ENCODE measurements at regions not wholly inside any gene's neighbourhood (a gene's known extent, or its start where the extent isn't known, plus 50 kb on each side); places are given as distances from the start of the nearest gene placed in this dataset.
"Not testable (repeated sequence)": the region's sequence is repeated elsewhere in the genome, so short reads cannot be mapped to it uniquely, and the experiment has no call there.

DNA sequence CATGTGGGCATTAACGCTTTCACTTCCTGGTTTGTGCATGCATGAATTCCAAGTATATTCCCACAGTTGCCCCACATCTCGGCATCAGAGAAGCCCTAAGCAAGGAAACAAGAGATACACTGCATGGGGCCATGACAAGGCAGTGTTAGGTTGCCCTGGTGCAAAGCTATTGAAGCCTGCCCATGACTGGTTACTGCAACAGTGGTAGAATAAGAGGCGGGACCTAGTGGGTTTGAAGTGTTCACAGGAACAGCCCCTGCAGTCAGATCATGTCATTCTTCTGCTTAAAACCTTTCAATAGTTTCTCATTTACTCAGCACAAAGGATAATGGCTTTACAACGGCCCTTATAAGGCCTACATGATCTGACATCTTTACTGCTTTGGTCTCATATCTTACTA is 80.9 kb upstream of the TOPAZ1 start:
- DNase-seq, result no peak

DNA sequence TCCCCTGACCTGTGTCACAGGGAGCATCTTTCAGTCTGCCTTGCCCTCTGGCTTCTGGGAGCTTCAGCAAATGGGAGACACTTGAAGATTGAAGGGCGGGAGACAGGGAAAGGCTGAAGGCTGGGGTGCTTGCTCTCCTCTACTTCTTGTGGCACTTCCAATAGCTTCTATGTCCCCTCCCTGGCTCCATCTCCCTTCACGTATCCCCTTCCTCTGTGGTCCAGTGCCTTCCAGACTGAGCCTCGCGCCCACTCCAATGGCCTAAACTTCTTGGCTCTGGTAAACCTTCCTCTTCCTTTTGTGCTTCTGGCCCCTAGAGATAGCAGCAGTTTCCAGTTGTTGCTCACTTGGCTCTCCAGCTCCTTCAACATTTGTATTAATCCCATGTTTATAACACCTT is 69.8 kb upstream of the TOPAZ1 start:
- no peak for DNase-seq

DNA sequence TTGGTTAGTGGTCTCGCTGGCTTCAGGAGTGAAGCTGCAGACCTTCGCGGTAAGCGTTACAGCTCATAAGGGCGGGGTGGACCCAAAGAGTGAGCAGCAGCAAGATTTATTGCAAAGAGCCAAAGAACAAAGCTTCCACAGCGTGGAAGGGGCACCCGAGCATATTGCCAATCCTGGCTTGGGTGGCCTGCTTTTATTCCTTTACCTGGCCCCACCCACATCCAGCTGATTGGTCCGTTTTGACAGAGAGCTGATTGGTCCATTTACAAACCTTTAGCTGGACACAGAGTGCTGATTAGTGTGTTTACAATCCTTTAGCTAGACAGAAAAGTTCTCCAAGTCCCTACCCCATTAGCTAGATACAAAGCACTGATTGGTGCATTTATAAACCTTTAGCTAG is 69.0 kb upstream of the TOPAZ1 start:
- DNase-seq, result not testable (repeated sequence)

DNA sequence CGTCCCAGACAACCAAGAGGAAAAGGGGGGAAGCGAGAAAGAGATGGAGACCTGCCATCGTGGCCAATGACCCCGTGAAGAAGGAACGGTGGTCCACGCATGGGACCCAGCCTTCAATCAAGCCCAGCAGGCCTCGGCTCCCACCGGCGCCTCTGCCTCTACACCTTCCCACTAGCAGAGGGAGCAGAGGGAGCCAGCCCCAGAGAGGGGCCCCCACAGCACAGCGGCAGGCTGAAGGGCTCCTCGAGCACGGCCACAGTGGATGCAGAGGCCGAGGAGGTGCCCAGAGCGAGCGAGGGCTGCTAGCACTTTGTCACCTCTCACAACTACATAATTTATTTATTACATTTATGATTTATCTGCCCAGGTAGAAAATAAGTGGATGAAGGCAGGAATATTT is 68.4 kb upstream of the TOPAZ1 start:
- DNase-seq, result no peak

DNA sequence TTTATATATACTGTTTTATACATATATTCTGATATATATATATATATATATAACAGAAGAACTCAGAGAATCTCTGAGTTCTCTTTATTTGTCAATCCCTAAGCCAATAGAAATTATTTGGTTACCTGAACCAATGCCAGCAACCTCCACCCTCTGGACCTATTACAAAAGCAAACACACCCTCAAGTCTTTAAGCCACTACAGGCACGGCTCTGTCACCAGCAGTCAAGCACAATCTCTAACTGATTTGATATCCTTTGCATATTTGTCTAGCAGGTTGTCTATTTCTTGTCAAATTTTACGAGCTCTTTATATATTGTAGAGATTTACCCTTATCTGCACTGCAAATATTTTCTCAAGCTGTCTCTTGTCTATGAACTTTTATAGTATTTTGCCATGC is 66.6 kb upstream of the TOPAZ1 start:
- no peak for DNase-seq

DNA sequence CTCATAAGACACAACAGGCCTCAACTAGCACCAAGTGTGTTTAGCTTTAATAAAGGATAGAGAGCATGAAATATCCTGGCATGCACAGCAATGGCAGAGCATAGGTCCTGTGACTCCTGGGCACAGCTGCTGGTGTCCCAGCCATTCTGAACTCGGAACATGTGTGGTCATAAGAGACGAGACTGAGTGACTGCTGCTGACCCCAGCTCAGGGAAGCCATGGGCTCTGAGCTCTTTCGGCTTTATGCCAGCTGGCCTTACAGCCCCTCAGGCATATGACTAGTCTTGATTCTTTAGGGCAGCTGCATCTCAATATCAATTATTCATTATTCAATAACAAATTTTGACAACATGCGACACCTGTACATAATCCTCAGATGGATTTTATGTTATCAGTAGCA is 62.4 kb upstream of the TOPAZ1 start:
- no peak for DNase-seq

DNA sequence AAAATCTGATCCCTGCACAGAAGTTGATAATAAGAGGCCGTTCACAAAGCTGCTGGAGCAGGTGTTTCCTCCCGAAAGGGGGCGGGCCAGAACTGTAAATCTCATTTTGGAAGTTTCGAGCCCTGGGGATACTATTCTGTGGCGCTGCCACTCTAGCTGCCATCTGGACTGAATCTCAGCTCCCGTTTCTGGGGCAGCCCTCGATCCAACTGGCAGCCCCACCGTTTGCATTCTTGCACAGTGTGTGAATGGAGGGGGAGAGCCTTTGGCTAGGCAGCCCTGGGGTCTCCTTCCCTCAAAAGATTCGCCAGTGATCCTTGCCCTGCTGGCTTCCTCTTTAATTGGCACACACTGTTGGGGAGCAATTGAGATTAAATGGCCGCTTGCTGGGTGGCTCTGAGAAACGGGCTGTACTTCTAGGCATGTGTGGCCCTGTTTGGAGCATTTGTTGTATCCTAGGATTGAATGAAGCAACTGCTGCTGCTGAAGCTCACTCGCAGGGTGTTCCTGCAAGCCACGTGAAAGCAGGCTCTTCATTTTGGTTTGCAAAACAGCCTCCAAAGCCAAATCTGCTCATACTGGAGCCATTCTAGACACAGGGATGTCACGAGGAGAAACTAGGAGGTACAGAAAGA is 57.2 kb upstream of the TOPAZ1 start:
- DNase-seq, result no peak

DNA sequence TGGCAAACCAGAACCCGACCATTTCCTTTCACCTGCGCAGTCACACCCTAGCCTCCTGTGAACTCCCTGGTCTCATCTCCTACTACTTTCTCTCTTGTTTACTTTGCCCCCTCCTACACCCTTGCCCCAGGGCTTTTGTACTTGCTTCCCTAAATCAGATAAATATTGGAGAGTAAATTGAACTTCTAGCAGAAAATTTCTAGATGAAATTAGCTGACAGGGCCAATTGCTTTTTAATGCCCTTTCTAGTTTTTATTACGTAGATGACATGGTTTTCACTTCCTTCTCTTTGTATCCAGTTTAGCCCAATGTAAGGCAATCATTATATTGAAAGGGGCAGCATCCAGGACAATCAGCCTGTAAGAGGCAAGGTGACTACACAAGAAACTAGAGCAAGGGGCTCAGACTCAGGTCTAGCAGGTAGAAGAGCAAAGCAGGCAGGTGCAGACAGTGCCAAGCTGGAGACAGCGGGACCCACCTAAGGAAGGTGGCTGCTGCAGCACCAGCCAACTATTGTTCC is 56.2 kb upstream of the TOPAZ1 start:
- no peak for DNase-seq

DNA sequence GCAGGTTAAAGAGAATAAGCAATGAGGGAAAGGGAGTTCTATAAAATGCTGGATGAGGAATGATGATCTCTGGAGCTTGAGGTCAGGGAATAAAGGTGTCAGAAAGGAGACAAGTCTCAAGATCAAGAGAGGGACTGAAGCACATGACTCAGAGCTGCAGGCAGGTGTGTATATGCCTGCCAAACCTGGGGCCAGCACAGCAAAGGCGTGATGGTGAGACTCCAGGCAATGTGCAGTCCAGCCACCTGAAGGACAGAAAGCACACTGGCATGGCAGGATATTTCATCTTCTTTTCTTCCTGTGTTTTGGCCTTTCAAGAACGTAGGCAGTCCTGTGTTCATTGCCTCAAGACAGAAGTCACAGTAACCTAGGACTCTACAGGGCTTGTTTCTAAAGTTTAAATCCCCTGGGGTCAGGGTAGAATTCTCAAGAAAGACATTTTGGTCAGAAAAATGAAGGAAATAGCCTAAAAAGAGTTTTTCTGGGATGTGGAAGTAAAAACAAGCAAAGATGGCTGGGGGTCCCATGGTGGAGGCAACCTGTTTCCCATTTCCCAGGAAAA is 55.5 kb upstream of the TOPAZ1 start:
- DNase-seq, result no peak

DNA sequence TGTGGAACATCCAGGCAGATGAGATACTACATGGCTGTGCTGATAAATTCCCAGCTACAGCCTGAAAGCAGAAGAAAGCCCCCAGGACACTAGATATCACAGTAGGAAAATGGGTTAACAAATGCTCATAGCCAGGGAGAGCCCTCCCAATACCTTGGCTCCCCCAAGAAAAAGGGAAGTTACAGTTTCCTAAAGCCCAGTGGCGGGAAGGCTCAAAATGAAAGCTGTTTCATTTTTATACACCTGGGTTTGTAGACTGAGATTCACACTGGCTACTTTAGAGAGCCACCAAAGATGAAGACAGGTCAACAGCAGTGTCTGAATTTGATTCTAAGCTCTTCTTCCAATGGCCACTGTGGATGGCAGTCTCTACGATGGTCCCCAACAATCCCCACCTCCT is 55.0 kb upstream of the TOPAZ1 start:
- DNase-seq, result no peak

All from MV-4-11 (cell line).